GM12874 (cell line): ENCODE measurements at regions not wholly inside any gene's neighbourhood (a gene's known extent, or its start where the extent isn't known, plus 50 kb on each side); places are given as distances from the start of the nearest gene placed in this dataset.
A peak's percentile ranks its signal among the peaks of the same experiment; 100 is the strongest.

Source experiments
- TF ChIP-seq, protein P1 (sequence below): IDR thresholded peaks from 2 replicates; pipeline ENCODE4 v1.5.1; 2011; ENCODE audit warnings: low read depth, mild to moderate bottlenecking, control low read depth, low read length, moderate library complexity; ENCODE audit not compliant: insufficient read depth

DNA sequence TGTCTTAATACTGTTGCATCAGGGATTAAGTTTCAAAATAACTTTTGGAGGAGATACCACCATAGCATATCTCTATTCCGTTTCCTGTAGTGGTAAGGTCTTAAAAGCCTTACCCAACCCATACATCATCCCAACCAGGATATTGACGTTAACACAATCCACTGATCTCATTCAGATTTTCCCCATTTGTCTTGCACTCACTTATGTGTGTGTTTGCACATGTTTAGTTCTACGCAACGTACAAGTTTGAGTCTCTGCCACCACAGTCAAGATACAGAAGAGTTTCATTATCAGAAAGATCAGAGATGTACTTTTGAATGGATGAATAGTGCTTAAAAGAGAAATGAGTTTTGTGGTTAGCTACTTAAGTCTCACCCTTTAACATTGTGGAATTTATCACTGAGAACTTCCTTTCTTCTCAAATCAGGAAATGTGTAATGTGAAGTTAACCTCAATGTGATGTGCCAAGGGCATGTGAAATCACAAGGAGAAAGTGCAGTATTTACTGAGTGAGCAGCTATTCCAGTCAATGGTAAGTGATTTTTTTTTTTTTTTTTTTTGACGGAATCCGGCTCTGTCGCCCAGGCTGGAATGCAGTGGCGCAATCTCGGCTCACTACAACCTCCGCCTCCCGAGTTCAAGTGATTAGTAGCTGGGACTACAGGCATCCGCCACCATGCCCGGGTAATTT is 69.2 kb upstream of the EPHA4 start:
- TF ChIP-seq, protein P1, sequence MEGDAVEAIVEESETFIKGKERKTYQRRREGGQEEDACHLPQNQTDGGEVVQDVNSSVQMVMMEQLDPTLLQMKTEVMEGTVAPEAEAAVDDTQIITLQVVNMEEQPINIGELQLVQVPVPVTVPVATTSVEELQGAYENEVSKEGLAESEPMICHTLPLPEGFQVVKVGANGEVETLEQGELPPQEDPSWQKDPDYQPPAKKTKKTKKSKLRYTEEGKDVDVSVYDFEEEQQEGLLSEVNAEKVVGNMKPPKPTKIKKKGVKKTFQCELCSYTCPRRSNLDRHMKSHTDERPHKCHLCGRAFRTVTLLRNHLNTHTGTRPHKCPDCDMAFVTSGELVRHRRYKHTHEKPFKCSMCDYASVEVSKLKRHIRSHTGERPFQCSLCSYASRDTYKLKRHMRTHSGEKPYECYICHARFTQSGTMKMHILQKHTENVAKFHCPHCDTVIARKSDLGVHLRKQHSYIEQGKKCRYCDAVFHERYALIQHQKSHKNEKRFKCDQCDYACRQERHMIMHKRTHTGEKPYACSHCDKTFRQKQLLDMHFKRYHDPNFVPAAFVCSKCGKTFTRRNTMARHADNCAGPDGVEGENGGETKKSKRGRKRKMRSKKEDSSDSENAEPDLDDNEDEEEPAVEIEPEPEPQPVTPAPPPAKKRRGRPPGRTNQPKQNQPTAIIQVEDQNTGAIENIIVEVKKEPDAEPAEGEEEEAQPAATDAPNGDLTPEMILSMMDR: no peak

GRCh38 chr2:221640686-221641085 is 68.6 kb upstream of the EPHA4 start:
- TF ChIP-seq, protein P1: no peak

DNA sequence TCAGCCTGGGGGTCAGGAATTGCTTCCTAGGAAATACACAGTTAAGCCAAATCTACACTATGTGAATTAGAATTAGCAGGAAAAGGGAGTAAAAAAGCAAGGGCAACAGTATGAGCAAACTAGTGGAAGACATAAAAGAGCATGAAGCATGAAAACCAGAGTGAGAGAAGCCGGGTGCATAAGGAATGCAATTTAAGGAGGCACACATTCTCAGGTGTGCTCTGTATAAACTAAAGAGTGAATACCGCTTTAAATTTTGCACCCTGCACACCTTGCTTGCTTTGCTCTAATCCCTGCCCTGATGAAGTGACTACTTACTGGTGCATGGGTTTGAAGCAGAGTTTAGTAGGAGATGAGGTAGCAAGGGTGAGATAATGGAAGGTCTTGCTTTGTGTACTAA is 65.7 kb upstream of the EPHA4 start:
- TF ChIP-seq, protein P1: no peak

DNA sequence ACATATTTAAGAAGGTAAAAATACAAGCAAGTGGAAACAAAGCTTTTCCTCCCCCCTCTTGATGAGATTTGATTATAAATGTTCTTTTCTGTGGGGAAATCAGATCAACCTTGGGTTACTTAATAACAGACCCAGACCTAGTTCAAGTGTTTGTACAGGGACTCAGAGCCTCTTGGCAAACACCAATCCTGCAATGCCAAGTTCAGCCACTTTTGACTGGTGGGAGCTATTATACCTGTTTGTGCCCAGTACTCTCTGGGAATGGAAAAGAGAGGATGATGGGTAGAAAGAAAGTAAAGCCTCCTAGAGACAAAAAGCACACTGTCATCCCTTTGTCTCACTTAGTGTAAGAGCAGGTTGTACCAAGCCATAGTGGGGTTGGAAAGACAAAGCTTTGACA is 63.8 kb upstream of the EPHA4 start:
- TF ChIP-seq, protein P1: peak; percentile 19; the same call in 1 of the 2 replicates

DNA sequence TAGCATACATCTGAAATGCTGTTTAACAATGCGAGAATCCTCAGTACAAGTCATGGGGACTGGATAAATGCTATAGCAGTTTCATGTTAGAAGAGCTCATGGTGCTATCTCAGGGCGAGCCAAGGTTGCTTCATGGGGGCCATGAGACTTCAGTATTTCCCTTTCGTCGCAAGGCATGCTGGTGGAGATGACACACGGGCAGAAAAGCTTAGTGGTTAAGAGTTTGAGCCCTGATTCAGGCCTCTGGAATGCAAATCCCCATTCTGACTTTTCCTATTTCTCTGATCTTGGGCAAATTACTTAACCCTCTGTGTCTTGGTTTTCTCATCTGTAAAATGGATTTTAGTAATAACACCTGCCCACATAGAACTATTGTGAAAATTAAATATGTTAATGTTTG is 57.4 kb upstream of the EPHA4 start:
- TF ChIP-seq, protein P1: no peak

DNA sequence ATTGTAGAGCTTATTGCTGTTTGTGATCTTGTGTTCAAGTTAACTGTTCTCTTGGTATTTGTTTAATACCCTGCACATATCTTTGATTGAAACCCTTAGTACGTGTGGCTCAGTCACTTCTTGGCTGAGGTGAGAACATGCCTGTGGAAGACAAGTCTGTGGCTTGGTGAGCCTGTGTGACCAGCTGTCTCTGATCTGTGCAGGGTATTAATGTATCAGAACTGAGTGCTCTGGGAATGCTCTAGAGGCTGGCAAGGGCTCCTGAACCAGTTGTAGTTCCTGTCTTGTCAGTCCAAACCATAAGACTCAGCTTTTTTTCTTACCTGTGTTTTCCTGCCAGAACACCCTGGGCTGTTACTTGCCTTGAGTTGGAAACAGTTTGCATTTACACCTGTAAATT is 52.4 kb upstream of the EPHA4 start:
- TF ChIP-seq, protein P1: no peak
